GM12892 (cell line): ENCODE measurements at regions not wholly inside any gene's neighbourhood (a gene's known extent, or its start where the extent isn't known, plus 50 kb on each side); places are given as distances from the start of the nearest gene placed in this dataset.

Experiments
- POLR2A ChIP-seq: IDR thresholded peaks from 2 replicates; pipeline ENCODE4 v1.6.1; 2011; ENCODE audit warnings: low read depth, low read length, control low read depth
- POLR2AphosphoS5 ChIP-seq: IDR thresholded peaks from 2 replicates; pipeline ENCODE4 v1.6.1; 2011; ENCODE audit warnings: low read depth, low read length, control low read depth
- TAF1 ChIP-seq: IDR thresholded peaks from 2 replicates; pipeline ENCODE4 v1.6.1; 2011; ENCODE audit warnings: low read depth, mild to moderate bottlenecking, control low read depth, low read length, borderline replicate concordance

DNA sequence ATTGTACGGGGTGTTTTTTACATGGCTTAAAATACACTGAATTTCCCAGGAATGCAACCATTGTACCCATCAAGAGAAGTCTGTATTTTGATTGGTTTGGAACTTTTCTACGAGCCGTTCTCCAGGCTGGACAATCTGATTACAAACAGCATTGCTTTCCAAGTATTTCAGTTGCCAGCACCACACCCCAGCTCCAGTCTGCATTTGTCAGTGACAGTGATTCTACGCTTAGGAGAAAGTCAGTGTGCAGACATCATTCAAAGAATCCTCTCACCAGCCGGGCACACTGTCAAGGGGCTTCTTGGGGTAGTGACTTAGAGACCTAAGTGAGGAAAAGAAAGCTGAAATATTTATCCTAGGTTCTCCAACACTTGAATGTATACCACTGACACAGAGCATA, 194.1 kb downstream of the ANAPC1 start:
- TF ChIP-seq POLR2A, result no peak
- no peak for TF ChIP-seq POLR2AphosphoS5
- no peak for TF ChIP-seq TAF1
